Neural progenitor cell (in vitro differentiated cells): ENCODE measurements at regions not wholly inside any gene's neighbourhood (a gene's known extent, or its start where the extent isn't known, plus 50 kb on each side); places are given as distances from the start of the nearest gene placed in this dataset.

Experiments used
- DNase-seq: peaks from one replicate; pipeline ENCODE4 v3.0.0-alpha.2; 2016; ENCODE audit warnings: low spot score
- H2AFZ ChIP-seq: fragments of 200-600 bp; sonication (generic); replicated peaks from 2 replicates; pipeline ENCODE4 v1.6.1; 2016; ENCODE audit warnings: antibody characterized with exemption
- H3F3A ChIP-seq: fragments of 200-600 bp; sonication (generic); 2 replicates; pipeline ENCODE4 v1.6.1; 2016; ENCODE audit warnings: antibody characterized with exemption, low read depth
- H3K27ac ChIP-seq: fragments of 200-600 bp; sonication (generic); 2 replicates; pipeline ENCODE4 v1.5.1; 2016; ENCODE audit warnings: mild to moderate bottlenecking
- H3K27me3 ChIP-seq: fragments of 200-600 bp; sonication (generic); 2 replicates; pipeline ENCODE4 v1.6.1; 2016; ENCODE audit warnings: mild to moderate bottlenecking, moderate library complexity
- H3K36me3 ChIP-seq: fragments of 200-600 bp; sonication (generic); 2 replicates; pipeline ENCODE4 v1.5.1; 2016
- H3K4me1 ChIP-seq: fragments of 200-600 bp; sonication (generic); 2 replicates; pipeline ENCODE4 v1.6.1; 2016; ENCODE audit warnings: mixed run types
- H3K4me2 ChIP-seq: fragments of 200-600 bp; sonication (generic); 2 replicates; pipeline ENCODE4 v1.6.1; 2016
- H3K4me3 ChIP-seq: fragments of 200-600 bp; sonication (generic); 2 replicates; pipeline ENCODE4 v1.5.1; 2016
- H3K79me2 ChIP-seq: fragments of 200-600 bp; sonication (generic); 2 replicates; pipeline ENCODE4 v1.6.1; 2016; ENCODE audit warnings: low read depth
- H3K9ac ChIP-seq: fragments of 200-600 bp; sonication (generic); 2 replicates; pipeline ENCODE4 v1.6.1; 2016
- H3K9me3 ChIP-seq: fragments of 200-600 bp; sonication (generic); 2 replicates; pipeline ENCODE4 v1.5.1; 2016; ENCODE audit warnings: low read depth
- H4K20me1 ChIP-seq: fragments of 200-600 bp; sonication (generic); 2 replicates; pipeline ENCODE4 v1.6.1; 2016; ENCODE audit warnings: low read depth
- H3K27ac Mint-ChIP-seq: 3 replicates; pipeline ENCODE4 v1.8.0; 2021; ENCODE audit warnings: mixed read lengths
- H3K27me3 Mint-ChIP-seq: 2 replicates; pipeline ENCODE4 v1.8.0; 2022; ENCODE audit warnings: low read depth, mild to moderate bottlenecking, inconsistent platforms, moderate library complexity, mixed read lengths; ENCODE audit not compliant: insufficient read depth
- H3K36me3 Mint-ChIP-seq: 3 replicates; pipeline ENCODE4 v1.8.0; 2021; ENCODE audit warnings: mixed read lengths
- H3K4me1 Mint-ChIP-seq: 3 replicates; pipeline ENCODE4 v1.8.0; 2021; ENCODE audit warnings: mixed read lengths
- H3K4me3 Mint-ChIP-seq: 3 replicates; pipeline ENCODE4 v1.8.0; 2021; ENCODE audit warnings: mild to moderate bottlenecking, moderate library complexity, mixed read lengths
- H3K9me3 Mint-ChIP-seq: 3 replicates; pipeline ENCODE4 v1.8.0; 2020; ENCODE audit warnings: mixed read lengths
- CTCF ChIP-seq: fragments of 200-600 bp; sonication (generic); IDR thresholded peaks from 2 replicates; pipeline ENCODE4 v1.5.1; 2017; ENCODE audit warnings: antibody characterized with exemption, mild to moderate bottlenecking
- EZH2 ChIP-seq: fragments of 200-600 bp; sonication (generic); IDR thresholded peaks from 2 replicates; pipeline ENCODE4 v1.6.1; 2017; ENCODE audit warnings: antibody characterized with exemption, mild to moderate bottlenecking, moderate library complexity
- EZH2phosphoT487 ChIP-seq: fragments of 200-600 bp; sonication (generic); IDR thresholded peaks from 2 replicates; pipeline ENCODE4 v1.6.1; 2017; ENCODE audit warnings: antibody characterized with exemption

- H3K27ac Mint-ChIP-seq = no peak overlapping the region
- no peaks in the 10 kb centered on the region for H4K20me1 ChIP-seq
- H3F3A ChIP-seq = no peaks in the 10 kb centered on the region
- H3K9me3 ChIP-seq = no peaks in the 10 kb centered on the region
- H3K27me3 ChIP-seq = no peaks in the 10 kb centered on the region
- H3K4me3 Mint-ChIP-seq = no peak overlapping the region
- H3K36me3 Mint-ChIP-seq = no peaks in the 10 kb centered on the region
- no peaks in the 10 kb centered on the region for H3K36me3 ChIP-seq
- no peak overlapping the region for H2AFZ ChIP-seq
- H3K4me1 ChIP-seq = no peaks in the 10 kb centered on the region
- H3K4me1 Mint-ChIP-seq = no peaks in the 10 kb centered on the region
- no peak overlapping the region for H3K4me2 ChIP-seq
- H3K79me2 ChIP-seq = no peaks in the 10 kb centered on the region
- H3K27ac ChIP-seq = no peak overlapping the region
- H3K9ac ChIP-seq = no peak overlapping the region
- TF ChIP-seq EZH2 (no peak), CTCF (no peak), EZH2phosphoT487 (no peak)
- no peak for DNase-seq
- no peak overlapping the region for H3K4me3 ChIP-seq
- no peaks in the 10 kb centered on the region for H3K27me3 Mint-ChIP-seq
- no peaks in the 10 kb centered on the region for H3K9me3 Mint-ChIP-seq
Measured at GRCh38 chr2:142325870-142326269, 195.1 kb upstream of the LRP1B start.

- Histone ChIP-seq H2AFZ (no peak overlapping the region), H3F3A (no peaks in the 10 kb centered on the region), H3K4me2 (no peak overlapping the region), H3K9me3 (no peaks in the 10 kb centered on the region), H3K4me1 (no peaks in the 10 kb centered on the region), H3K27me3 (no peaks in the 10 kb centered on the region), H3K36me3 (no peaks in the 10 kb centered on the region), H3K79me2 (no peaks in the 10 kb centered on the region), H3K4me3 (no peak overlapping the region), H3K9ac (no peak overlapping the region), H4K20me1 (no peaks in the 10 kb centered on the region), H3K27ac (no peak overlapping the region)
- Mint-ChIP-seq H3K9me3 (no peaks in the 10 kb centered on the region), H3K4me1 (no peaks in the 10 kb centered on the region), H3K27ac (no peak overlapping the region), H3K36me3 (no peaks in the 10 kb centered on the region), H3K4me3 (no peak overlapping the region), H3K27me3 (no peaks in the 10 kb centered on the region)
- no peak for DNase-seq
- no peak for TF ChIP-seq EZH2
- TF ChIP-seq EZH2phosphoT487 = no peak
Measured at GRCh38 chr2:142323206-142323605, 192.4 kb upstream of the LRP1B start.

- H2AFZ ChIP-seq = no peak overlapping the region
- H3K9me3 ChIP-seq = no peaks in the 10 kb centered on the region
- H3K4me3 Mint-ChIP-seq = no peak overlapping the region
- no peaks in the 10 kb centered on the region for H3F3A ChIP-seq
- H3K9me3 Mint-ChIP-seq = no peaks in the 10 kb centered on the region
- no peaks in the 10 kb centered on the region for H3K36me3 Mint-ChIP-seq
- TF ChIP-seq CTCF = no peak
- no peak for TF ChIP-seq EZH2phosphoT487
- no peak for TF ChIP-seq EZH2
- no peak for DNase-seq
- no peaks in the 10 kb centered on the region for H3K79me2 ChIP-seq
- H3K27me3 ChIP-seq = no peaks in the 10 kb centered on the region
- no peaks in the 10 kb centered on the region for H3K4me1 ChIP-seq
- no peak overlapping the region for H3K27ac Mint-ChIP-seq
- no peak overlapping the region for H3K4me2 ChIP-seq
- no peaks in the 10 kb centered on the region for H4K20me1 ChIP-seq
- no peak overlapping the region for H3K9ac ChIP-seq
- no peaks in the 10 kb centered on the region for H3K27me3 Mint-ChIP-seq
- no peak overlapping the region for H3K27ac ChIP-seq
- H3K36me3 ChIP-seq = no peaks in the 10 kb centered on the region
- H3K4me1 Mint-ChIP-seq = no peaks in the 10 kb centered on the region
- H3K4me3 ChIP-seq = no peak overlapping the region
Measured at GRCh38 chr2:142321706-142322280, 191.0 kb upstream of the LRP1B start.

- Histone ChIP-seq H3K27ac (no peak overlapping the region), H3K4me3 (no peak overlapping the region), H3K27me3 (no peaks in the 10 kb centered on the region), H3K9me3 (no peaks in the 10 kb centered on the region), H3K4me2 (no peak overlapping the region), H3F3A (no peaks in the 10 kb centered on the region), H3K79me2 (no peaks in the 10 kb centered on the region), H2AFZ (no peak overlapping the region), H3K9ac (no peak overlapping the region), H3K4me1 (no peaks in the 10 kb centered on the region), H3K36me3 (no peaks in the 10 kb centered on the region), H4K20me1 (no peaks in the 10 kb centered on the region)
- Mint-ChIP-seq H3K27ac (no peak overlapping the region), H3K27me3 (no peaks in the 10 kb centered on the region), H3K4me3 (no peak overlapping the region), H3K9me3 (no peaks in the 10 kb centered on the region), H3K4me1 (no peaks in the 10 kb centered on the region), H3K36me3 (no peaks in the 10 kb centered on the region)
- no peak for DNase-seq
- TF ChIP-seq EZH2phosphoT487 = no peak
- TF ChIP-seq CTCF = no peak
- no peak for TF ChIP-seq EZH2
Measured at GRCh38 chr2:142320067-142320466, 189.3 kb upstream of the LRP1B start.
